Stomach (tissue), 4 donors: ENCODE measurements at regions not wholly inside any gene's neighbourhood (a gene's known extent, or its start where the extent isn't known, plus 50 kb on each side); places are given as distances from the start of the nearest gene placed in this dataset.

Source experiments
- EP300 ChIP-seq: sonication (generic); formaldehyde crosslinking; IDR thresholded peaks from one replicate; pipeline ENCODE4 v1.6.1; 2017; ENCODE audit warnings: antibody characterized with exemption
- POLR2A ChIP-seq, 4 donors: fragments of 450-650 bp; IDR thresholded peaks; one replicate each; pipeline ENCODE4 v1.6.1; 2016; ENCODE audit warnings: antibody characterized with exemption in 4 of 4, control low read depth in 2 of 4, mild to moderate bottlenecking in 1 of 4, moderate library complexity in 1 of 4
- POLR2AphosphoS5 ChIP-seq, 3 donors: sonication (generic); formaldehyde crosslinking; IDR thresholded peaks; one replicate each; pipeline ENCODE4 v1.6.1; 2016; ENCODE audit warnings: antibody characterized with exemption in 3 of 3
- TF ChIP-seq, protein P1 (sequence below), 7 experiments: fragments of 450-650 bp in 4 of 7; fragments of 200-600 bp in 3 of 7; sonication (generic) in 3 of 7; IDR thresholded peaks; one replicate each; pipeline ENCODE4 v1.5.1; 2016 to 2019; ENCODE audit warnings: antibody characterized with exemption in 7 of 7, control low read depth in 2 of 7, mild to moderate bottlenecking in 1 of 7

DNA sequence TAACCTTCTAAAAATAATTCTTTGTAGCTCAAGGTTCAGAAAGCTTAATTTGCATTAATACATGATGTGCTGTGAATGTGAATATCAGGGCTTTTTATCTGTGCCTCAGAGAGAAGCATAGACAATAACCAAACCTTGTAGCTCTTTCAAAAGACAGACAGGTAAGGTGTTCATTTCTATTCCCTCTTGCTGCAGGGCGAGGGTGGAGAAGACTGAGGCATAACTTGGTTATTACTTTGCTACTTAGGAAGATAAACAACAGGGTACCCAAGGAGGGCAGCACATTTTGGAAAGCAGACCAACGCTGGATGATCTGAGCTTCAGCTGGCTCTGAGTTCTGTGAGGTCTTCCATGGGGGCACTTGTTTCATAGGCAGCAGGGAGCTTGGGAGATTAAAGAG lies 408.6 kb upstream of the RARB start:
- no peak for TF ChIP-seq EP300
- TF ChIP-seq POLR2AphosphoS5 (IDR thresholded peaks at IDR 0.05) = no peak
- TF ChIP-seq, protein P1, sequence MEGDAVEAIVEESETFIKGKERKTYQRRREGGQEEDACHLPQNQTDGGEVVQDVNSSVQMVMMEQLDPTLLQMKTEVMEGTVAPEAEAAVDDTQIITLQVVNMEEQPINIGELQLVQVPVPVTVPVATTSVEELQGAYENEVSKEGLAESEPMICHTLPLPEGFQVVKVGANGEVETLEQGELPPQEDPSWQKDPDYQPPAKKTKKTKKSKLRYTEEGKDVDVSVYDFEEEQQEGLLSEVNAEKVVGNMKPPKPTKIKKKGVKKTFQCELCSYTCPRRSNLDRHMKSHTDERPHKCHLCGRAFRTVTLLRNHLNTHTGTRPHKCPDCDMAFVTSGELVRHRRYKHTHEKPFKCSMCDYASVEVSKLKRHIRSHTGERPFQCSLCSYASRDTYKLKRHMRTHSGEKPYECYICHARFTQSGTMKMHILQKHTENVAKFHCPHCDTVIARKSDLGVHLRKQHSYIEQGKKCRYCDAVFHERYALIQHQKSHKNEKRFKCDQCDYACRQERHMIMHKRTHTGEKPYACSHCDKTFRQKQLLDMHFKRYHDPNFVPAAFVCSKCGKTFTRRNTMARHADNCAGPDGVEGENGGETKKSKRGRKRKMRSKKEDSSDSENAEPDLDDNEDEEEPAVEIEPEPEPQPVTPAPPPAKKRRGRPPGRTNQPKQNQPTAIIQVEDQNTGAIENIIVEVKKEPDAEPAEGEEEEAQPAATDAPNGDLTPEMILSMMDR (IDR thresholded peaks at IDR 0.05) = no peak
- TF ChIP-seq POLR2A (IDR thresholded peaks at IDR 0.05) = no peak
